ENCODE measurements at regions not wholly inside any gene's neighbourhood (a gene's known extent, or its start where the extent isn't known, plus 50 kb on each side); places are given as distances from the start of the nearest gene placed in this dataset.

DNA sequence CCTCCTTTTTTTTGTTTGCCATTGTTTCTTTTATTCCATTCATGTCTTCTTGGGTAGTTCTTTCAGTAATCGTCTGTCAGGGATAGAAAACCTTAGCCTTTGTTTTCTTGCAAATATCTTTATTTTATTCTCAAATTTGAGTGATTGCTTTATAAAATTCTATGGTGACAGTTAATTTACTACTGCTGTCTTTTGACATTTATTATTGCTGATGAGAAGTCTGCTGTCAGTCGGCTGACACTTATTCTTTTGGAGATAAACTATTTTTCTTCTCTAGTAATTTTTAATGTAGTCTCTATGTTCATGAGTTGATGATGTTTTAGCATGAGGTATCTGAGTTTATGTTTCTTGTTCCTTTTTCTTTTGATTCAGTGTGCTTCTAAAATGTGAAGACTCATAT lies 983.8 kb downstream of the TTLL7 start:
- TF ChIP-seq POLR2AphosphoS5 (IDR thresholded peaks at IDR 0.05; ENCODE audit: low read depth, low read length) (no peak), SIN3A (IDR thresholded peaks at IDR 0.05; ENCODE audit: borderline replicate concordance, insufficient read depth, low read length) (no peak)
- TF ChIP-seq, protein P1, sequence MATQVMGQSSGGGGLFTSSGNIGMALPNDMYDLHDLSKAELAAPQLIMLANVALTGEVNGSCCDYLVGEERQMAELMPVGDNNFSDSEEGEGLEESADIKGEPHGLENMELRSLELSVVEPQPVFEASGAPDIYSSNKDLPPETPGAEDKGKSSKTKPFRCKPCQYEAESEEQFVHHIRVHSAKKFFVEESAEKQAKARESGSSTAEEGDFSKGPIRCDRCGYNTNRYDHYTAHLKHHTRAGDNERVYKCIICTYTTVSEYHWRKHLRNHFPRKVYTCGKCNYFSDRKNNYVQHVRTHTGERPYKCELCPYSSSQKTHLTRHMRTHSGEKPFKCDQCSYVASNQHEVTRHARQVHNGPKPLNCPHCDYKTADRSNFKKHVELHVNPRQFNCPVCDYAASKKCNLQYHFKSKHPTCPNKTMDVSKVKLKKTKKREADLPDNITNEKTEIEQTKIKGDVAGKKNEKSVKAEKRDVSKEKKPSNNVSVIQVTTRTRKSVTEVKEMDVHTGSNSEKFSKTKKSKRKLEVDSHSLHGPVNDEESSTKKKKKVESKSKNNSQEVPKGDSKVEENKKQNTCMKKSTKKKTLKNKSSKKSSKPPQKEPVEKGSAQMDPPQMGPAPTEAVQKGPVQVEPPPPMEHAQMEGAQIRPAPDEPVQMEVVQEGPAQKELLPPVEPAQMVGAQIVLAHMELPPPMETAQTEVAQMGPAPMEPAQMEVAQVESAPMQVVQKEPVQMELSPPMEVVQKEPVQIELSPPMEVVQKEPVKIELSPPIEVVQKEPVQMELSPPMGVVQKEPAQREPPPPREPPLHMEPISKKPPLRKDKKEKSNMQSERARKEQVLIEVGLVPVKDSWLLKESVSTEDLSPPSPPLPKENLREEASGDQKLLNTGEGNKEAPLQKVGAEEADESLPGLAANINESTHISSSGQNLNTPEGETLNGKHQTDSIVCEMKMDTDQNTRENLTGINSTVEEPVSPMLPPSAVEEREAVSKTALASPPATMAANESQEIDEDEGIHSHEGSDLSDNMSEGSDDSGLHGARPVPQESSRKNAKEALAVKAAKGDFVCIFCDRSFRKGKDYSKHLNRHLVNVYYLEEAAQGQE (IDR thresholded peaks at IDR 0.05; ENCODE audit: insufficient read depth in 1 of 2, low read depth in 2 of 2, low read length in 2 of 2): no peak
